NCI-H2107 (cell line): ENCODE measurements at regions not wholly inside any gene's neighbourhood (a gene's known extent, or its start where the extent isn't known, plus 50 kb on each side); places are given as distances from the start of the nearest gene placed in this dataset.

ENCODE experiments used
- DNase-seq: peaks from one replicate; lab custom pipeline; 2025; lab: John Stamatoyannopoulos, UW

DNA sequence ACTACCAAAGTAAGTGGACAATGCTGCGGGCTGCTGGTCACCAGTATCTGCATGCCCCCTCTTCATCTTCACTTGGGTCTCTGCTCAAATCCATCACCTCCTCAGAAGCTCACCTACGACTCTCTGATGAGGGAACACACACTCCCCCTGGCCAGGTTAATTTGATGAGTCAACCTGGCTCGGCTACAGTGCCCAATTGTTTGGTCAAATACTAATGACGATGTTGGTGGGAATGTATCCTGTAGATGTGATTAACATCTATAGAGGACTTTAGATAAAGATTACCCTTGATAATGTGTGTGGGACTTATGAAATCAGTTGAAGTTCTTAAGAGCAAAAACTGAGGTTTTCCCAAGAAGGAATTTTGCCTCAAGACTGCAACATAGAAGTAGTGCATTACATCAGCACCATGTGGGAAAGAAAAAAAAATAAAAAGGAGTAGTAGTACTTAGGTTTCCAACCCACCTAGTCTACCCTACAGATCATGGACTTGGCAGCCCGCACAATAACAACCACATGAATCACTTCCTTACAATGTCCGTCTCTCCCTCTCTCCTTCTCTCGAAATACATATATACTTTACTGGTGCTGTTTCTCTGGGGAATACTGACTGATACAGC lies 467.3 kb downstream of the DNAH5 start:
- DNase-seq: no peak

DNA sequence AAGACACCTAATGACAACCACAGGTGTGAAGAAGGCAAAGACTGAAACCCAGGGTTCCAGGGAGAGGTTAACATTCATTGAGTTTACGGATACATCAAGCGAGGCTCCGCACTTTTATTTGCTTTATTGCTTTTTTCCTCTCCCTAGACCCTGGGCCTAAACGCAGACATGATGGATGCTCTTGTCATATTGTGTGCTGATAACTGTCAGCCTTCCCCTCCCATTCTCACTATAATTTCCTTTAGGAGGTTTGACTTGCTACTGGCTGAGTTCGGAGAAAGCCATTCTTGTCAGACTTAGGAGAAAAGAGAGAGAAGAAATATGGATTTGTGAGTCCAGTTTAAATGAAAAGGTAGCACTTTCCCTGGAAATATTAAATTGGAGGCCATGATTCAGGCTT lies 471.6 kb downstream of the DNAH5 start:
- no peak for DNase-seq

DNA sequence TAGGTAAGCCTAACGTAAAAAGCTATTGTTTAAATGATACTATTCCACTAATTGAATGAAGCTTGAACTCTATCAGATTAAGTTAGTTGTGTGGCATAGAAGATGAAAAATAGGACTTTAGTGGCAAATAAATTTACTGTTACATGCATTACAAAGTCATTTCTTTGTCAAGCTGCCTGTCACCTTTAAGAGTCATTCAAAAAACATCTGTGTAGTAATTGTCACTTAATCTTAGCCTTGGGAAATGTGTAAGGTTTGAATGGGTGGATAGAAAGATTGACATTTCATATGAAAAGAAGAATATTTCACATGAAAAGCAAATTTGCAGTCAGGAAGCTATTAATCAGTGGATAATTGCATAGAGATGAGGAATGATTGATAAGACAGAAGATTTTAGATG lies 473.5 kb downstream of the DNAH5 start:
- DNase-seq: no peak

- no peak for DNase-seq
Measured at GRCh38 chr5:13470263-13470662, 474.2 kb downstream of the DNAH5 start.

DNA sequence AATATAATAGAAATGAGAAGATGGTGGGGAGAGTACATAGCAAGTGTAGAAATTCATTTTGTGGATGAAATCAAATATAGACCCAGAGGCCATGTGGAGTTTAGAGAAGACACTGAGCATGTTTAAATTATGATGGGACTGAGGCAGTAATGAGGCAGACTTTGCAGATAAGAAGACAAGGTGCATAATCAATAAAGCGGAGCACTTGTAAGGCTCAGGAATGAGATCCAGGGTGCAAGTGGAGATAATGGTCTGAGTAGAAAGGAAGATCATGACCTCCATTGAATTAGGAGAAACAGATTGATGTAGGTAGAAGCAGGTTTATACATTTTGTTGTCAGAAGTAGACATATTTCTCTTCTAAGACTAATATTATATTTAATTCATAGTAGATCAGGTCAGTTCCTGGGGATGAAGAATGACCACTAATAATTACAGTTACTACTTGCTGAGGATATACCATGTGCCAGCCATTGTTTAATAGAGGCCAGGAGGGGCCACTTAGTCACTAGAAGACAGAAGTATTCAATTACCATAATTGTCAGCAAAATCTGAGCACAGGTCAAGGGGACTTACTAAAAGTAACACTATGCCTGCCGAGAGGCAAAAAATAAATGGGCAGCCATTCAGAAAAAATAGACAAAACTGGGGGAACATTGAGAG lies 479.8 kb downstream of the DNAH5 start:
- no peak for DNase-seq

DNA sequence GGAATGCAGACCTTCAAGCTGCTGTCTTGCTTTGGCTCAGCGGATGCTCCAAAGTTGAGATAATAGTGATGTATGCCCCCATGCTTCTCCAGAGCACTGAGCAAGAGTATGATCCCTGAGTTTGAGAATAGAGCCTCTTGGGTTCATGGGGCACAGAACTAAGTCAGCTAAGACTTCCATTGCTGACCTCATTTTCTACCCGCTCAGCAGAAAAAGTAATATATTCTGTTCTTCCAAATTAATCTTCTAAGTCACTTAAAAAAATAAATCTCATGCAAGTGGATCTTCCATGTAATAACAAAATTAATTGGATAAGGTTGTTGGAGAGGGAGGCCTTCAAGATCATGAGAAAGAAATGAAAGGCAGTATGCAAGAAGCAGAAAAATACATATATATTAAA lies 483.9 kb downstream of the DNAH5 start:
- no peak for DNase-seq

DNA sequence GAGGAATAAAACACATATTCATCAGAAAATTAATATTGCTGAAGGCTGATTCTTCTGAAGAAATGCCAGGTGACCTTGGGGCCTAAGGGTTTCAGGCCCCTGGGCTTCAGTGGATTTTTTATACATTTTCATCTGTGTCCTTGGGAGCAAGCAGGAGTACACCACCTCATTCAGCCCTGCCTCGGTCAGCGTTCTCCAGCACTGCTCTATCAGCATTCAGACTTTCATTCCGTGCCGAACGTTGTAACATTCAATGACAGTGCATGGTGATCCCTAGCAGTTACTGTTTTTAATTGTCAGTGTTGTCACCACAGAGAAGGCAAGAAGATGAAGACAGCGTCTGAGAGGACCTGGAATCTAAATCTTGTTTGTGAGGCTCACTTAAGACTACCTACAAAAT lies 490.4 kb downstream of the DNAH5 start:
- no peak for DNase-seq

- no peak for DNase-seq
Measured at GRCh38 chr5:13448843-13449242, 495.6 kb downstream of the DNAH5 start.

DNA sequence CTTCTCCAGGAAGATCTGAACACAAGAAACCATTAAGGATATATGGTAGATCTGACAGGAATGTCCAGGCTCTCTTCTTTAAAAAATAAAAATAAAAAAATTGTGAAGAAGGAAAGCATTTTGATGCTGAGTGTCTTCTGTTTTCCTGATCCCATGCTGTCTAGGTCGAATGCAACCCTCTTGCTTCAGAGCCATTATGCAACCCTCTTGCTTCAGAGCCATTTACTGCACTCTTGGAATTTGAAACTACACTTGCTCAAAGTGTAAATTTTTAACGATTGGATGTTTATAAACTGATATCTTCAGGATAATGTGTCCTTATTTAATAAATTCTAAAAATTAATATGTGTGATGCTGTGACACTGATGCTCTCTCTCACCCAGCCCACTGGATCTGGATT lies 505.1 kb downstream of the DNAH5 start:
- DNase-seq: no peak

- DNase-seq: no peak
Measured at GRCh38 chr5:13427827-13428557, 516.5 kb downstream of the DNAH5 start.

GRCh38 chr5:13412040-13412595 lies 532.4 kb downstream of the DNAH5 start:
- DNase-seq: no peak

- no peak for DNase-seq
Measured at GRCh38 chr5:13408616-13409015, 535.9 kb downstream of the DNAH5 start.

DNA sequence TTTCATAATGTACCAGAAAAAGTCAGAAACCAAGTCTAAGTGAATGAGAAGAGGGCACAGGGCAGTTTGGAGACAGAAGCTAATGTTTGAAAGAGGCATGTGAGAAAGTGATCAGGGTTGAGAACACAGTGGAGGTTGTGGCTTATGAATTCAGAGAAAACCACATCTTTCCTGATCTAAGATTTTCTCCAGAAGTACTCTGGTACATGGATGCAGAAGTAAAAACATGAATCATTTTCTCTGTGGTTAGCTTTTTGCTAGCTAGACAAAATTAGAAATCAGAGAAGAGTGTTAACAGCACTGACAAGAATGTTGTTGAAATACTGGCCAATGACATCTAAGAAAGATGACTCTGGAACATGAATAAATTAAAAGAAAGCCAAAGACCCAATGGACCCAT lies 541.1 kb downstream of the DNAH5 start:
- DNase-seq: no peak

- no peak for DNase-seq
Measured at GRCh38 chr5:13385066-13385465, 559.4 kb downstream of the DNAH5 start.

GRCh38 chr5:13382232-13382631 lies 562.3 kb downstream of the DNAH5 start:
- DNase-seq: no peak

- DNase-seq: no peak
Measured at GRCh38 chr5:13378091-13378490, 566.4 kb downstream of the DNAH5 start.

DNA sequence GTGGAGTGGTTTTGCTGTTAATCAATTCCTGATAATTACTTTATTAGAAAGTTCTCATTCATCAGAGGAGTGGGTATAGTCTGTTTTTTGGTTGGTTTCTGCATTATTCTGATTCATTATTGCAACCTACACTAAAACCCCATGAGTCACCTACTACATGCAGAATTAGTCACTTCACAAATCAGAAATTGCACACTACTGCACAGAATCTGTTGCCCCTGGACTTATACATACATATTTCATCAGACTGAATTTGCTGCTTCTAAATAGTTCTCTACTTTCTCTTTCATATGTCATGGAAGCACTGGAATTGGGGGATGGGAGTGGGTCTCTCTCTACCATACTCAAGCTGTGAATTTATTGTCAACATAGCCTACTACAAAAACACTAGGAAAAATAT lies 585.1 kb downstream of the DNAH5 start:
- no peak for DNase-seq

- DNase-seq: no peak
Measured at GRCh38 chr5:13358342-13358741, 586.1 kb downstream of the DNAH5 start.

GRCh38 chr5:13357929-13358328 lies 586.6 kb downstream of the DNAH5 start:
- no peak for DNase-seq

DNA sequence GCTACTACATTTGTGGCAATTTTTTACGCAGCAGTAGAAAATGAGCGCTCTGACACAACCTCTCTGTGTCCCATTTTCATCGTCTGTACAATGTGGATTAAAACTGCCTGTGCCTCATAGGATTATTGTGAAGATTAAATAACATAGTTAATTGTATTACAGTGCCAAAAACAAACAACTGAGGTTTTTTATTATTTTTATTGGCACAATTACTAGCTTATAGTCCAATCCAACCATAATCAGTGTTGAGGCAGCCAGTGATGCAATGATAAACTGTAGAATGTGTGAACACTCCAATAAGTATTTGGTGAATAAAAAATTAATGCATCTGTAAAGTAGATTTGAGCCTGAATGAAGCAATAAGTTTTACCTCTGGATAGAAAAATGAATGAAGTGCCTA lies 588.3 kb downstream of the DNAH5 start:
- DNase-seq: no peak

GRCh38 chr5:13354611-13355010 lies 589.9 kb downstream of the DNAH5 start:
- DNase-seq: no peak

- no peak for DNase-seq
Measured at GRCh38 chr5:13350767-13351166, 593.7 kb downstream of the DNAH5 start.

- no peak for DNase-seq
Measured at GRCh38 chr5:13348568-13348967, 595.9 kb downstream of the DNAH5 start.
